GM23338 (cell line): ENCODE measurements at regions not wholly inside any gene's neighbourhood (a gene's known extent, or its start where the extent isn't known, plus 50 kb on each side); places are given as distances from the start of the nearest gene placed in this dataset.

Experiments
- ATAC-seq: fragments of 200-7000 bp; cut with Tn5 transposase; 3 replicates; pipeline ENCODE4 v1.9.1; 2020
- DNase-seq: peaks from one replicate; pipeline ENCODE4 v3.0.0-alpha.2; 2015; ENCODE audit warnings: low spot score
- H2AFZ ChIP-seq: fragments of 200-600 bp; sonication (generic); 2 replicates; pipeline ENCODE4 v1.8.0; 2016; ENCODE audit warnings: antibody characterized with exemption, mild to moderate bottlenecking, moderate library complexity
- H3F3A ChIP-seq: fragments of 200-600 bp; sonication (generic); replicated peaks from 2 replicates; pipeline ENCODE4 v1.8.0; 2017; ENCODE audit warnings: antibody characterized with exemption, mixed run types, low read depth
- H3K27ac ChIP-seq: fragments of 200-600 bp; sonication (generic); 2 replicates; pipeline ENCODE4 v1.6.1; 2016; ENCODE audit warnings: low read depth
- H3K27me3 ChIP-seq: fragments of 200-600 bp; sonication (generic); 2 replicates; pipeline ENCODE4 v1.8.0; 2016; ENCODE audit warnings: mild to moderate bottlenecking, mixed run types, moderate library complexity; ENCODE audit not compliant: insufficient read depth
- H3K36me3 ChIP-seq: fragments of 200-600 bp; sonication (generic); 2 replicates; pipeline ENCODE4 v1.8.0; 2016; ENCODE audit warnings: mild to moderate bottlenecking; ENCODE audit not compliant: insufficient read depth
- H3K4me1 ChIP-seq: fragments of 200-600 bp; sonication (generic); 2 replicates; pipeline ENCODE4 v1.8.0; 2016; ENCODE audit warnings: mild to moderate bottlenecking, moderate library complexity; ENCODE audit not compliant: insufficient read depth
- H3K4me2 ChIP-seq: fragments of 200-600 bp; sonication (generic); 2 replicates; pipeline ENCODE4 v1.7.1; 2017; ENCODE audit warnings: mixed run types
- H3K4me3 ChIP-seq: fragments of 200-600 bp; sonication (generic); 2 replicates; pipeline ENCODE4 v1.6.1; 2016; ENCODE audit warnings: mixed run types
- H3K79me2 ChIP-seq: fragments of 200-600 bp; sonication (generic); replicated peaks from 2 replicates; pipeline ENCODE4 v1.8.0; 2017; ENCODE audit warnings: mild to moderate bottlenecking; ENCODE audit not compliant: insufficient read depth
- H3K9me2 ChIP-seq: fragments of 200-600 bp; sonication (generic); 2 replicates; pipeline ENCODE4 v1.8.0; 2017; ENCODE audit not compliant: insufficient read depth
- H4K20me1 ChIP-seq: fragments of 200-600 bp; sonication (generic); replicated peaks from 2 replicates; pipeline ENCODE4 v1.8.0; 2017; ENCODE audit warnings: mild to moderate bottlenecking; ENCODE audit not compliant: insufficient read depth
- H3K27ac Mint-ChIP-seq: 2 replicates; pipeline ENCODE4 v1.8.0; 2020; ENCODE audit warnings: inconsistent platforms, mild to moderate bottlenecking, moderate library complexity, mixed read lengths
- H3K27me3 Mint-ChIP-seq: 3 replicates; pipeline ENCODE4 v1.8.0; 2022; ENCODE audit warnings: low read depth, mild to moderate bottlenecking, moderate library complexity, mixed read lengths, inconsistent platforms; ENCODE audit not compliant: insufficient read depth, poor library complexity
- H3K36me3 Mint-ChIP-seq: 3 replicates; pipeline ENCODE4 v1.8.0; 2021; ENCODE audit warnings: low read depth, mild to moderate bottlenecking, inconsistent platforms, moderate library complexity, mixed read lengths
- H3K4me1 Mint-ChIP-seq: 3 replicates; pipeline ENCODE4 v1.8.0; 2020; ENCODE audit warnings: mild to moderate bottlenecking, inconsistent platforms, mixed read lengths
- H3K4me3 Mint-ChIP-seq: 3 replicates; pipeline ENCODE4 v1.8.0; 2021; ENCODE audit warnings: moderate library complexity, mild to moderate bottlenecking, inconsistent platforms, mixed read lengths
- H3K9me3 Mint-ChIP-seq: 3 replicates; pipeline ENCODE4 v1.8.0; 2020; ENCODE audit warnings: moderate library complexity, mild to moderate bottlenecking, inconsistent platforms, mixed read lengths
- CREB1 ChIP-seq: fragments of 250-450 bp; sonication (Bioruptor Pico); IDR thresholded peaks from 2 replicates; pipeline ENCODE4 v1.5.0; 2020; ENCODE audit warnings: low read depth, mild to moderate bottlenecking, moderate library complexity
- ETS1 ChIP-seq: IDR thresholded peaks from 2 replicates; pipeline ENCODE4 v1.6.1; 2016; ENCODE audit warnings: antibody characterized with exemption
- EZH2 ChIP-seq: fragments of 200-600 bp; sonication (generic); IDR thresholded peaks from one replicate; pipeline ENCODE4 v1.8.0; 2017; ENCODE audit warnings: antibody characterized with exemption, mild to moderate bottlenecking, low read depth; ENCODE audit not compliant: unreplicated experiment
- EZH2phosphoT487 ChIP-seq: fragments of 200-600 bp; sonication (generic); IDR thresholded peaks from one replicate; pipeline ENCODE4 v1.8.1; 2018; ENCODE audit warnings: antibody characterized with exemption; ENCODE audit not compliant: unreplicated experiment
- JUNB ChIP-seq: IDR thresholded peaks from one replicate; pipeline ENCODE4 v1.6.1; 2016; ENCODE audit warnings: antibody characterized with exemption; ENCODE audit not compliant: unreplicated experiment
- NANOG ChIP-seq: IDR thresholded peaks from 2 replicates; pipeline ENCODE4 v1.6.1; 2016; ENCODE audit warnings: antibody characterized with exemption, borderline replicate concordance
- POLR2AphosphoS5 ChIP-seq: IDR thresholded peaks from 2 replicates; pipeline ENCODE4 v1.6.1; 2016; ENCODE audit warnings: antibody characterized with exemption, low read depth
- STAT1 ChIP-seq: IDR thresholded peaks from one replicate; pipeline ENCODE4 v1.6.1; 2016; ENCODE audit warnings: antibody characterized with exemption; ENCODE audit not compliant: unreplicated experiment
- ZNF114 ChIP-seq: fragments of 250-450 bp; sonication (Bioruptor Pico); IDR thresholded peaks from 2 replicates; pipeline ENCODE4 v1.5.0; 2020; ENCODE audit warnings: mild to moderate bottlenecking, moderate library complexity
- ZNF331 ChIP-seq: fragments of 250-450 bp; sonication (Bioruptor Pico); IDR thresholded peaks from 2 replicates; pipeline ENCODE4 v1.5.0; 2020; ENCODE audit warnings: low read depth, mild to moderate bottlenecking, moderate library complexity
- TF ChIP-seq, protein P1 (sequence below): fragments of 250-450 bp; sonication (Bioruptor Pico); IDR thresholded peaks from 2 replicates; pipeline ENCODE4 v1.5.0; 2020; ENCODE audit warnings: mild to moderate bottlenecking, moderate library complexity
- TF ChIP-seq, protein P2 (sequence below): IDR thresholded peaks from one replicate; pipeline ENCODE4 v1.6.1; 2018; ENCODE audit warnings: antibody characterized with exemption; ENCODE audit not compliant: unreplicated experiment
- TF ChIP-seq, protein P3 (sequence below), 2 experiments: fragments of 200-600 bp in 1 of 2; sonication (generic) in 1 of 2; conservative IDR thresholded peaks; 2 replicates each; pipeline versions ENCODE4 v1.5.1 to v1.6.1; 2016 to 2017; ENCODE audit warnings: antibody characterized with exemption in 2 of 2, low read depth in 2 of 2, mild to moderate bottlenecking in 2 of 2, moderate library complexity in 1 of 2

DNA sequence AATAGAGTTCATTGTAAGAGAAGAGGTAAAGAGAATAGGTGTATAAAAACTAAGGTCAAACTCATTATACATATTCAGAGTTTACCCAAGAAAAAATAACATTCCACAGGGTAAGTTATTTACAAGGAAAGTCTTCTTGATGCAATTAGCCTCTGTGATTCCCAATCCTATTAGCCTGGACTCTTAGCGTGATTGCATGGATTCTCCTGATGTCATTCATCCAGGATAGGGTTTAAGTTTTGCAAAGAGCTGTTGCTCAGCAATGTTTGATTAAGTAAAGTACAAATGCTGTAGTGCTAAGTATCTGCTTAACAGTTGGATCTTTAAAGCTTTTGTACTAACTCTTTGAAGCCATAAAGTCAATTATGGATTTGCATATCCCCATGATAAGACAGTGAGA is 767.8 kb upstream of the LUZP2 start:
- Mint-ChIP-seq H3K4me3 (no peak overlapping the region), H3K27ac (no peak overlapping the region), H3K9me3 (no peaks in the 10 kb centered on the region; the same call in 2 of the 3 replicates), H3K36me3 (0 out of 3 replicates have a peak, but pooled peaks cover 3% of the 10 kb centered on the region), H3K4me1 (peaks cover 4% of the 10 kb centered on the region), H3K27me3 (no peaks in the 10 kb centered on the region)
- H3F3A ChIP-seq = no peaks in the 10 kb centered on the region
- no peaks in the 10 kb centered on the region for H3K27me3 ChIP-seq
- no peaks in the 10 kb centered on the region for H3K36me3 ChIP-seq
- ATAC-seq (no peak), DNase-seq (no peak)
- H3K79me2 ChIP-seq = no peaks in the 10 kb centered on the region
- no peaks in the 10 kb centered on the region for H3K9me2 ChIP-seq
- H3K4me1 ChIP-seq = peaks cover 8% of the 10 kb centered on the region; the same call in 1 of the 2 replicates
- H2AFZ ChIP-seq = no peak overlapping the region
- H3K4me3 ChIP-seq = no peak overlapping the region
- H3K4me2 ChIP-seq = no peak overlapping the region
- H4K20me1 ChIP-seq = no peaks in the 10 kb centered on the region
- H3K27ac ChIP-seq = no peak overlapping the region
- TF ChIP-seq ZNF114 (CRISPR knock-in tag) = no peak
- TF ChIP-seq, protein P1, sequence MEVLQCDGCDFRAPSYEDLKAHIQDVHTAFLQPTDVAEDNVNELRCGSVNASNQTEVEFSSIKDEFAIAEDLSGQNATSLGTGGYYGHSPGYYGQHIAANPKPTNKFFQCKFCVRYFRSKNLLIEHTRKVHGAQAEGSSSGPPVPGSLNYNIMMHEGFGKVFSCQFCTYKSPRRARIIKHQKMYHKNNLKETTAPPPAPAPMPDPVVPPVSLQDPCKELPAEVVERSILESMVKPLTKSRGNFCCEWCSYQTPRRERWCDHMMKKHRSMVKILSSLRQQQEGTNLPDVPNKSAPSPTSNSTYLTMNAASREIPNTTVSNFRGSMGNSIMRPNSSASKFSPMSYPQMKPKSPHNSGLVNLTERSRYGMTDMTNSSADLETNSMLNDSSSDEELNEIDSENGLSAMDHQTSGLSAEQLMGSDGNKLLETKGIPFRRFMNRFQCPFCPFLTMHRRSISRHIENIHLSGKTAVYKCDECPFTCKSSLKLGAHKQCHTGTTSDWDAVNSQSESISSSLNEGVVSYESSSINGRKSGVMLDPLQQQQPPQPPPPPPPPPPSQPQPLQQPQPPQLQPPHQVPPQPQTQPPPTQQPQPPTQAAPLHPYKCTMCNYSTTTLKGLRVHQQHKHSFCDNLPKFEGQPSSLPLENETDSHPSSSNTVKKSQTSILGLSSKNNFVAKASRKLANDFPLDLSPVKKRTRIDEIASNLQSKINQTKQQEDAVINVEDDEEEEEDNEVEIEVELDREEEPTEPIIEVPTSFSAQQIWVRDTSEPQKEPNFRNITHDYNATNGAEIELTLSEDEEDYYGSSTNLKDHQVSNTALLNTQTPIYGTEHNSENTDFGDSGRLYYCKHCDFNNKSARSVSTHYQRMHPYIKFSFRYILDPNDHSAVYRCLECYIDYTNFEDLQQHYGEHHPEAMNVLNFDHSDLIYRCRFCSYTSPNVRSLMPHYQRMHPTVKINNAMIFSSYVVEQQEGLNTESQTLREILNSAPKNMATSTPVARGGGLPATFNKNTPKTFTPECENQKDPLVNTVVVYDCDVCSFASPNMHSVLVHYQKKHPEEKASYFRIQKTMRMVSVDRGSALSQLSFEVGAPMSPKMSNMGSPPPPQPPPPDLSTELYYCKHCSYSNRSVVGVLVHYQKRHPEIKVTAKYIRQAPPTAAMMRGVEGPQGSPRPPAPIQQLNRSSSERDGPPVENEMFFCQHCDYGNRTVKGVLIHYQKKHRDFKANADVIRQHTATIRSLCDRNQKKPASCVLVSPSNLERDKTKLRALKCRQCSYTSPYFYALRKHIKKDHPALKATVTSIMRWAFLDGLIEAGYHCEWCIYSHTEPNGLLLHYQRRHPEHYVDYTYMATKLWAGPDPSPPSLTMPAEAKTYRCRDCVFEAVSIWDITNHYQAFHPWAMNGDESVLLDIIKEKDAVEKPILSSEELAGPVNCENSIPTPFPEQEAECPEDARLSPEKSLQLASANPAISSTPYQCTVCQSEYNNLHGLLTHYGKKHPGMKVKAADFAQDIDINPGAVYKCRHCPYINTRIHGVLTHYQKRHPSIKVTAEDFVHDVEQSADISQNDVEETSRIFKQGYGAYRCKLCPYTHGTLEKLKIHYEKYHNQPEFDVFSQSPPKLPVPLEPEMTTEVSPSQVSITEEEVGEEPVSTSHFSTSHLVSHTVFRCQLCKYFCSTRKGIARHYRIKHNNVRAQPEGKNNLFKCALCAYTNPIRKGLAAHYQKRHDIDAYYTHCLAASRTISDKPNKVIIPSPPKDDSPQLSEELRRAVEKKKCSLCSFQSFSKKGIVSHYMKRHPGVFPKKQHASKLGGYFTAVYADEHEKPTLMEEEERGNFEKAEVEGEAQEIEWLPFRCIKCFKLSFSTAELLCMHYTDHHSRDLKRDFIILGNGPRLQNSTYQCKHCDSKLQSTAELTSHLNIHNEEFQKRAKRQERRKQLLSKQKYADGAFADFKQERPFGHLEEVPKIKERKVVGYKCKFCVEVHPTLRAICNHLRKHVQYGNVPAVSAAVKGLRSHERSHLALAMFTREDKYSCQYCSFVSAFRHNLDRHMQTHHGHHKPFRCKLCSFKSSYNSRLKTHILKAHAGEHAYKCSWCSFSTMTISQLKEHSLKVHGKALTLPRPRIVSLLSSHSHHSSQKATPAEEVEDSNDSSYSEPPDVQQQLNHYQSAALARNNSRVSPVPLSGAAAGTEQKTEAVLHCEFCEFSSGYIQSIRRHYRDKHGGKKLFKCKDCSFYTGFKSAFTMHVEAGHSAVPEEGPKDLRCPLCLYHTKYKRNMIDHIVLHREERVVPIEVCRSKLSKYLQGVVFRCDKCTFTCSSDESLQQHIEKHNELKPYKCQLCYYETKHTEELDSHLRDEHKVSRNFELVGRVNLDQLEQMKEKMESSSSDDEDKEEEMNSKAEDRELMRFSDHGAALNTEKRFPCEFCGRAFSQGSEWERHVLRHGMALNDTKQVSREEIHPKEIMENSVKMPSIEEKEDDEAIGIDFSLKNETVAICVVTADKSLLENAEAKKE (CRISPR knock-in tag) = no peak
- no peak for TF ChIP-seq NANOG
- no peak for TF ChIP-seq EZH2phosphoT487
- TF ChIP-seq CREB1 = no peak
- TF ChIP-seq ZNF331 (CRISPR knock-in tag) = no peak
- TF ChIP-seq, protein P2, sequence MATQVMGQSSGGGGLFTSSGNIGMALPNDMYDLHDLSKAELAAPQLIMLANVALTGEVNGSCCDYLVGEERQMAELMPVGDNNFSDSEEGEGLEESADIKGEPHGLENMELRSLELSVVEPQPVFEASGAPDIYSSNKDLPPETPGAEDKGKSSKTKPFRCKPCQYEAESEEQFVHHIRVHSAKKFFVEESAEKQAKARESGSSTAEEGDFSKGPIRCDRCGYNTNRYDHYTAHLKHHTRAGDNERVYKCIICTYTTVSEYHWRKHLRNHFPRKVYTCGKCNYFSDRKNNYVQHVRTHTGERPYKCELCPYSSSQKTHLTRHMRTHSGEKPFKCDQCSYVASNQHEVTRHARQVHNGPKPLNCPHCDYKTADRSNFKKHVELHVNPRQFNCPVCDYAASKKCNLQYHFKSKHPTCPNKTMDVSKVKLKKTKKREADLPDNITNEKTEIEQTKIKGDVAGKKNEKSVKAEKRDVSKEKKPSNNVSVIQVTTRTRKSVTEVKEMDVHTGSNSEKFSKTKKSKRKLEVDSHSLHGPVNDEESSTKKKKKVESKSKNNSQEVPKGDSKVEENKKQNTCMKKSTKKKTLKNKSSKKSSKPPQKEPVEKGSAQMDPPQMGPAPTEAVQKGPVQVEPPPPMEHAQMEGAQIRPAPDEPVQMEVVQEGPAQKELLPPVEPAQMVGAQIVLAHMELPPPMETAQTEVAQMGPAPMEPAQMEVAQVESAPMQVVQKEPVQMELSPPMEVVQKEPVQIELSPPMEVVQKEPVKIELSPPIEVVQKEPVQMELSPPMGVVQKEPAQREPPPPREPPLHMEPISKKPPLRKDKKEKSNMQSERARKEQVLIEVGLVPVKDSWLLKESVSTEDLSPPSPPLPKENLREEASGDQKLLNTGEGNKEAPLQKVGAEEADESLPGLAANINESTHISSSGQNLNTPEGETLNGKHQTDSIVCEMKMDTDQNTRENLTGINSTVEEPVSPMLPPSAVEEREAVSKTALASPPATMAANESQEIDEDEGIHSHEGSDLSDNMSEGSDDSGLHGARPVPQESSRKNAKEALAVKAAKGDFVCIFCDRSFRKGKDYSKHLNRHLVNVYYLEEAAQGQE = no peak
- TF ChIP-seq STAT1 = no peak
- no peak for TF ChIP-seq JUNB
- TF ChIP-seq EZH2 = no peak
- TF ChIP-seq, protein P3, sequence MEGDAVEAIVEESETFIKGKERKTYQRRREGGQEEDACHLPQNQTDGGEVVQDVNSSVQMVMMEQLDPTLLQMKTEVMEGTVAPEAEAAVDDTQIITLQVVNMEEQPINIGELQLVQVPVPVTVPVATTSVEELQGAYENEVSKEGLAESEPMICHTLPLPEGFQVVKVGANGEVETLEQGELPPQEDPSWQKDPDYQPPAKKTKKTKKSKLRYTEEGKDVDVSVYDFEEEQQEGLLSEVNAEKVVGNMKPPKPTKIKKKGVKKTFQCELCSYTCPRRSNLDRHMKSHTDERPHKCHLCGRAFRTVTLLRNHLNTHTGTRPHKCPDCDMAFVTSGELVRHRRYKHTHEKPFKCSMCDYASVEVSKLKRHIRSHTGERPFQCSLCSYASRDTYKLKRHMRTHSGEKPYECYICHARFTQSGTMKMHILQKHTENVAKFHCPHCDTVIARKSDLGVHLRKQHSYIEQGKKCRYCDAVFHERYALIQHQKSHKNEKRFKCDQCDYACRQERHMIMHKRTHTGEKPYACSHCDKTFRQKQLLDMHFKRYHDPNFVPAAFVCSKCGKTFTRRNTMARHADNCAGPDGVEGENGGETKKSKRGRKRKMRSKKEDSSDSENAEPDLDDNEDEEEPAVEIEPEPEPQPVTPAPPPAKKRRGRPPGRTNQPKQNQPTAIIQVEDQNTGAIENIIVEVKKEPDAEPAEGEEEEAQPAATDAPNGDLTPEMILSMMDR (conservative IDR thresholded peaks at IDR 0.05; ENCODE audit: low read depth in 2 of 2) = no peak
- TF ChIP-seq ETS1 = no peak
- no peak for TF ChIP-seq POLR2AphosphoS5
